PC-9 (cell line): ENCODE measurements at regions not wholly inside any gene's neighbourhood (a gene's known extent, or its start where the extent isn't known, plus 50 kb on each side); places are given as distances from the start of the nearest gene placed in this dataset.

Experiments used
- CTCF ChIP-seq: fragments of 200-600 bp; sonication (generic); conservative IDR thresholded peaks from 2 replicates; pipeline ENCODE4 v1.6.1; 2017; ENCODE audit warnings: mixed run types, antibody characterized with exemption, mild to moderate bottlenecking, moderate library complexity
- EZH2 ChIP-seq: fragments of 200-600 bp; sonication (generic); IDR thresholded peaks from 2 replicates; pipeline ENCODE4 v1.8.0; 2017; ENCODE audit warnings: antibody characterized with exemption, low read depth

GRCh38 chrX:9110808-9111207 is 76.9 kb upstream of the FAM9B start:
- TF ChIP-seq CTCF = no peak
- no peak for TF ChIP-seq EZH2
